HEK293 (cell line): ENCODE measurements at regions not wholly inside any gene's neighbourhood (a gene's known extent, or its start where the extent isn't known, plus 50 kb on each side); places are given as distances from the start of the nearest gene placed in this dataset.

Experiments used
- CTCF ChIA-PET: fragments of 350-600 bp; formaldehyde crosslinking; extraction: SDS; loops from one replicate; lab custom pipeline; 2021; ENCODE audit warnings: antibody characterized with exemption; lab: Yijun Ruan, JAX
- POLR2A ChIA-PET: fragments of 300-600 bp; formaldehyde crosslinking; extraction: SDS; loops from one replicate; lab custom pipeline; 2020; ENCODE audit warnings: antibody characterized with exemption, inconsistent platforms; lab: Yijun Ruan, JAX
- H3K27ac ChIP-seq: fragments of 200-500 bp; sonication (Bioruptor generic); 2 replicates; pipeline ENCODE4 v1.5.1; 2014; ENCODE audit warnings: low read depth, low read length, control low read depth, inconsistent platforms; ENCODE audit errors: extremely low read depth
- H3K36me3 ChIP-seq, 2 experiments: fragments of 200-500 bp in 1 of 2; sonication (Bioruptor generic) in 1 of 2; 1 replicate in 1 of 2; 2 replicates in 1 of 2; pipeline ENCODE4 v1.5.1; 2014 to 2017; ENCODE audit warnings: inconsistent platforms in 2 of 2, low read length in 2 of 2; ENCODE audit not compliant: control insufficient read depth in 2 of 2, insufficient read depth in 1 of 2
- H3K4me1 ChIP-seq: fragments of 200-500 bp; sonication (Bioruptor generic); 2 replicates; pipeline ENCODE4 v1.5.1; 2014; ENCODE audit warnings: mild to moderate bottlenecking, low read length, inconsistent platforms; ENCODE audit not compliant: control insufficient read depth, insufficient read depth
- H3K4me3 ChIP-seq: 2 replicates; pipeline ENCODE4 v1.5.1; 2011; ENCODE audit warnings: low read depth, mild to moderate bottlenecking, control low read depth, low read length, moderate library complexity
- H3K9me3 ChIP-seq: fragments of 200-500 bp; sonication (Bioruptor generic); 2 replicates; pipeline ENCODE4 v1.5.1; 2014; ENCODE audit warnings: low read depth, low read length, inconsistent platforms; ENCODE audit not compliant: control insufficient read depth, insufficient read depth
- BCL11A ChIP-seq: fragments of 450-650 bp; formaldehyde crosslinking; IDR thresholded peaks from 2 replicates; pipeline ENCODE4 v1.5.1; 2016; ENCODE audit warnings: low read depth, missing biosample characterization, missing genetic modification characterization
- GFI1B ChIP-seq: fragments of 450-650 bp; formaldehyde crosslinking; IDR thresholded peaks from 2 replicates; pipeline ENCODE4 v1.5.1; 2016; ENCODE audit warnings: missing biosample characterization, missing genetic modification characterization
- KLF17 ChIP-seq: fragments of 450-650 bp; formaldehyde crosslinking; IDR thresholded peaks from 2 replicates; pipeline ENCODE4 v1.5.1; 2016; ENCODE audit warnings: missing biosample characterization, missing genetic modification characterization
- MYNN ChIP-seq: fragments of 450-650 bp; formaldehyde crosslinking; IDR thresholded peaks from 2 replicates; pipeline ENCODE4 v1.5.1; 2016; ENCODE audit warnings: missing biosample characterization, missing genetic modification characterization, borderline replicate concordance
- PRDM2 ChIP-seq: fragments of 450-650 bp; formaldehyde crosslinking; IDR thresholded peaks from 2 replicates; pipeline ENCODE4 v1.5.1; 2016; ENCODE audit warnings: missing biosample characterization, missing genetic modification characterization, borderline replicate concordance
- PRDM6 ChIP-seq: fragments of 450-650 bp; formaldehyde crosslinking; IDR thresholded peaks from 2 replicates; pipeline ENCODE4 v1.5.1; 2017; ENCODE audit warnings: missing biosample characterization, missing genetic modification characterization
- REPIN1 ChIP-seq: fragments of 450-650 bp; formaldehyde crosslinking; IDR thresholded peaks from 2 replicates; pipeline ENCODE4 v1.5.1; 2017; ENCODE audit warnings: missing biosample characterization, missing genetic modification characterization, low read depth
- ZBTB6 ChIP-seq: fragments of 450-650 bp; formaldehyde crosslinking; IDR thresholded peaks from 2 replicates; pipeline ENCODE4 v1.5.1; 2017; ENCODE audit warnings: missing biosample characterization, missing genetic modification characterization
- ZBTB7A ChIP-seq: fragments of 450-650 bp; formaldehyde crosslinking; IDR thresholded peaks from 2 replicates; pipeline ENCODE4 v1.5.1; 2016; ENCODE audit warnings: low read depth, missing biosample characterization, missing genetic modification characterization
- ZBTB8A ChIP-seq: fragments of 450-650 bp; formaldehyde crosslinking; IDR thresholded peaks from 2 replicates; pipeline ENCODE4 v1.5.1; 2016; ENCODE audit warnings: missing biosample characterization, missing genetic modification characterization
- ZFP41 ChIP-seq: fragments of 450-650 bp; formaldehyde crosslinking; IDR thresholded peaks from 2 replicates; pipeline ENCODE4 v1.5.1; 2016; ENCODE audit warnings: missing biosample characterization, missing genetic modification characterization, borderline replicate concordance
- ZNF146 ChIP-seq: fragments of 450-650 bp; formaldehyde crosslinking; IDR thresholded peaks from 2 replicates; pipeline ENCODE4 v1.5.1; 2016; ENCODE audit warnings: missing biosample characterization, missing genetic modification characterization
- ZNF211 ChIP-seq: fragments of 450-650 bp; formaldehyde crosslinking; IDR thresholded peaks from 2 replicates; pipeline ENCODE4 v1.5.1; 2016; ENCODE audit warnings: low read depth, missing biosample characterization, missing genetic modification characterization
- ZNF239 ChIP-seq: fragments of 450-650 bp; formaldehyde crosslinking; IDR thresholded peaks from 2 replicates; pipeline ENCODE4 v1.5.1; 2016; ENCODE audit warnings: missing biosample characterization, missing genetic modification characterization
- ZNF473 ChIP-seq: fragments of 450-650 bp; formaldehyde crosslinking; IDR thresholded peaks from 2 replicates; pipeline ENCODE4 v1.5.1; 2017; ENCODE audit warnings: missing biosample characterization, missing genetic modification characterization
- ZNF544 ChIP-seq: fragments of 450-650 bp; formaldehyde crosslinking; IDR thresholded peaks from 2 replicates; pipeline ENCODE4 v1.5.0; 2017; ENCODE audit warnings: missing biosample characterization, missing genetic modification characterization
- ZNF558 ChIP-seq: fragments of 450-650 bp; formaldehyde crosslinking; IDR thresholded peaks from 2 replicates; pipeline ENCODE4 v1.5.1; 2016; ENCODE audit warnings: missing biosample characterization, missing genetic modification characterization
- ZNF670 ChIP-seq: fragments of 450-650 bp; formaldehyde crosslinking; IDR thresholded peaks from 2 replicates; pipeline ENCODE4 v1.5.1; 2016; ENCODE audit warnings: missing biosample characterization, missing genetic modification characterization, low read depth
- ZNF792 ChIP-seq: fragments of 450-650 bp; formaldehyde crosslinking; IDR thresholded peaks from 2 replicates; pipeline ENCODE4 v1.5.1; 2016; ENCODE audit warnings: missing biosample characterization, missing genetic modification characterization

- Histone ChIP-seq H3K4me1 (no peaks in the 10 kb centered on the region), H3K4me3 (no peak overlapping the region), H3K36me3 (no peaks in the 10 kb centered on the region), H3K9me3 (no peaks in the 10 kb centered on the region), H3K27ac (no peak overlapping the region)
- no peak for TF ChIP-seq KLF17 (tag by site-specific recombination)
- no peak for TF ChIP-seq ZNF670 (tag by site-specific recombination)
- no peak for TF ChIP-seq REPIN1 (tag by site-specific recombination)
- TF ChIP-seq ZNF146 (tag by site-specific recombination) = no peak
- no peak for TF ChIP-seq ZNF558 (tag by site-specific recombination)
- TF ChIP-seq PRDM6 (tag by site-specific recombination) = no peak
- no peak for TF ChIP-seq ZBTB7A (tag by site-specific recombination)
- no peak for TF ChIP-seq ZNF211 (tag by site-specific recombination)
- TF ChIP-seq ZNF792 = no peak
- no peak for TF ChIP-seq ZNF544 (tag by site-specific recombination)
- no peak for TF ChIP-seq MYNN (tag by site-specific recombination)
- TF ChIP-seq ZBTB6 (tag by site-specific recombination) = no peak
- no peak for TF ChIP-seq BCL11A (tag by site-specific recombination)
- no peak for TF ChIP-seq ZNF239 (tag by site-specific recombination)
- POLR2A ChIA-PET = no interaction called here
- CTCF ChIA-PET = no interaction called here
Measured at GRCh38 chr20:11136691-11137090, 462.9 kb upstream of the JAG1 start.

GRCh38 chr20:11137688-11138087 lies 463.9 kb upstream of the JAG1 start:
- H3K4me1 ChIP-seq = no peaks in the 10 kb centered on the region
- no peak overlapping the region for H3K4me3 ChIP-seq
- no peaks in the 10 kb centered on the region for H3K9me3 ChIP-seq
- POLR2A ChIA-PET = no interaction called here
- CTCF ChIA-PET = no interaction called here
- H3K27ac ChIP-seq = no peak overlapping the region
- TF ChIP-seq ZNF558 (tag by site-specific recombination) = no peak
- TF ChIP-seq, all 188 proteins: peak for 0
- H3K36me3 ChIP-seq = no peaks in the 10 kb centered on the region

GRCh38 chr20:11140359-11140758 lies 466.6 kb upstream of the JAG1 start:
- ChIA-PET POLR2A (no interaction called here), CTCF (no interaction called here)
- H3K36me3 ChIP-seq = no peaks in the 10 kb centered on the region
- H3K4me3 ChIP-seq = no peak overlapping the region
- no peak overlapping the region for H3K27ac ChIP-seq
- TF ChIP-seq ZNF473 (tag by site-specific recombination) (no peak), ZBTB8A (tag by site-specific recombination) (no peak), ZFP41 (tag by site-specific recombination) (no peak), PRDM2 (tag by site-specific recombination) (no peak), ZNF239 (tag by site-specific recombination) (no peak), GFI1B (no peak)
- no peaks in the 10 kb centered on the region for H3K4me1 ChIP-seq
- no peaks in the 10 kb centered on the region for H3K9me3 ChIP-seq
